ENCODE measurements at regions not wholly inside any gene's neighbourhood (a gene's known extent, or its start where the extent isn't known, plus 50 kb on each side); places are given as distances from the start of the nearest gene placed in this dataset.
"Not testable (repeated sequence)": the region's sequence is repeated elsewhere in the genome, so short reads cannot be mapped to it uniquely, and the experiment has no call there.

DNA sequence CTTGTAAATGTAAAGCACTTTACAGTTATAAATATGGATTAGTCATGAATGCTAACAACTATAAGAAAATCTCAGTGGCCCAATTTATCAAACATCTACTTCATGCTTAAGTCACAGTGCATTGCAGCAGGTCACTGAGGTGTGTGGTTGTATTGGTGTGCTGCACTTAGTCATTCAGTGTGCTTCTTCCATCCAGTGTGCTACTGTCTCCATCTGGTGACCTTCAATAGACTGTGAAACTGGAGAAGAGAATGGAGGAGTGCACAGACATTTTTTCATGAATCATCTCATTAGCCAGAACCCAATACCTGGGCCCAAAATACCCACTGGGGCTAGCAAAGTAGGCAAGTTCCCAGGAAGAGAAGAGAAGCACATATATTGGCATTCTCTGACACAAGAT lies 199.6 kb downstream of the SHOX2 start:
- no peaks in the 10 kb centered on the region for H3K4me1 ChIP-seq (ENCODE audit: control insufficient read depth, extremely low read depth, insufficient read depth, low read length)
- FAIRE-seq (no peak), DNase-seq (ENCODE audit: low read depth, low spot score) (no peak)
- H3K27me3 ChIP-seq (ENCODE audit: control insufficient read depth, extremely low read depth, insufficient read depth, low read length), result no peaks in the 10 kb centered on the region
- no peaks in the 10 kb centered on the region for H3K79me2 ChIP-seq (ENCODE audit: control insufficient read depth, insufficient read depth, low read length)
- no peak overlapping the region for H3K9ac ChIP-seq (ENCODE audit: control insufficient read depth, extremely low read depth, insufficient read depth, low read length)
- no peaks in the 10 kb centered on the region for H3K36me3 ChIP-seq (ENCODE audit: control insufficient read depth in 2 of 2, extremely low read depth in 1 of 2, insufficient read depth in 2 of 2, low read length in 2 of 2)
- H3K4me2 ChIP-seq (ENCODE audit: control insufficient read depth, extremely low read depth, insufficient read depth, low read depth, low read length), result no peak overlapping the region
- no peaks in the 10 kb centered on the region for H3K9me3 ChIP-seq (ENCODE audit: control insufficient read depth, low read depth, low read length)
- dilution Hi-C loops (cut with MboI; ENCODE audit: extremely low pct_ligation_motif_present, low sequenced_read_pairs), result no loop called here
- H2AFZ ChIP-seq (ENCODE audit: control insufficient read depth, low read length), result no peak overlapping the region
- TF ChIP-seq EZH2 (IDR thresholded peaks at IDR 0.05; ENCODE audit: low read length) (no peak), CTCF (optimal IDR thresholded peaks at IDR 0.05 in 1 of 3, IDR thresholded peaks at IDR 0.05 in 1 of 3, conservative IDR thresholded peaks at IDR 0.05 in 1 of 3; ENCODE audit: extremely low read depth in 1 of 3, insufficient read depth in 2 of 3, low read length in 3 of 3) (peak in 1 of 3 experiments; percentile 23)
- no peak overlapping the region for H3K4me3 ChIP-seq (ENCODE audit: control insufficient read depth in 2 of 3, extremely low read depth in 1 of 3, insufficient read depth in 2 of 3, low read depth in 1 of 3, low read length in 3 of 3)
- H4K20me1 ChIP-seq (ENCODE audit: control insufficient read depth, extremely low read depth, insufficient read depth, low read length), result no peaks in the 10 kb centered on the region
- H3K27ac ChIP-seq (ENCODE audit: control insufficient read depth, insufficient read depth, low read length), result no peak overlapping the region
- H3K9me1 ChIP-seq (ENCODE audit: control insufficient read depth, extremely low read depth, insufficient read depth, low read length), result no peaks in the 10 kb centered on the region

GRCh38 chr3:157905885-157906284 lies 200.3 kb downstream of the SHOX2 start:
- Histone ChIP-seq H3K4me3 (ENCODE audit: control insufficient read depth in 2 of 3, extremely low read depth in 1 of 3, insufficient read depth in 2 of 3, low read depth in 1 of 3, low read length in 3 of 3) (no peak overlapping the region), H4K20me1 (ENCODE audit: control insufficient read depth, extremely low read depth, insufficient read depth, low read length) (no peaks in the 10 kb centered on the region), H3K9me1 (ENCODE audit: control insufficient read depth, extremely low read depth, insufficient read depth, low read length) (no peaks in the 10 kb centered on the region), H3K36me3 (ENCODE audit: control insufficient read depth in 2 of 2, extremely low read depth in 1 of 2, insufficient read depth in 2 of 2, low read length in 2 of 2) (no peaks in the 10 kb centered on the region), H3K27me3 (ENCODE audit: control insufficient read depth, extremely low read depth, insufficient read depth, low read length) (no peaks in the 10 kb centered on the region), H3K4me1 (ENCODE audit: control insufficient read depth, extremely low read depth, insufficient read depth, low read length) (no peaks in the 10 kb centered on the region), H3K9me3 (ENCODE audit: control insufficient read depth, low read depth, low read length) (no peaks in the 10 kb centered on the region), H3K9ac (ENCODE audit: control insufficient read depth, extremely low read depth, insufficient read depth, low read length) (no peak overlapping the region), H2AFZ (ENCODE audit: control insufficient read depth, low read length) (no peak overlapping the region), H3K27ac (ENCODE audit: control insufficient read depth, insufficient read depth, low read length) (no peak overlapping the region), H3K4me2 (ENCODE audit: control insufficient read depth, extremely low read depth, insufficient read depth, low read depth, low read length) (no peak overlapping the region), H3K79me2 (ENCODE audit: control insufficient read depth, insufficient read depth, low read length) (no peaks in the 10 kb centered on the region)
- DNase-seq (ENCODE audit: low read depth, low spot score), result no peak
- TF ChIP-seq EZH2 (IDR thresholded peaks at IDR 0.05; ENCODE audit: low read length) (no peak), CTCF (optimal IDR thresholded peaks at IDR 0.05 in 1 of 3, IDR thresholded peaks at IDR 0.05 in 1 of 3, conservative IDR thresholded peaks at IDR 0.05 in 1 of 3; ENCODE audit: extremely low read depth in 1 of 3, insufficient read depth in 2 of 3, low read length in 3 of 3) (no peak)
- no peak for FAIRE-seq
- dilution Hi-C loops (cut with MboI; ENCODE audit: extremely low pct_ligation_motif_present, low sequenced_read_pairs), result no loop called here

DNA sequence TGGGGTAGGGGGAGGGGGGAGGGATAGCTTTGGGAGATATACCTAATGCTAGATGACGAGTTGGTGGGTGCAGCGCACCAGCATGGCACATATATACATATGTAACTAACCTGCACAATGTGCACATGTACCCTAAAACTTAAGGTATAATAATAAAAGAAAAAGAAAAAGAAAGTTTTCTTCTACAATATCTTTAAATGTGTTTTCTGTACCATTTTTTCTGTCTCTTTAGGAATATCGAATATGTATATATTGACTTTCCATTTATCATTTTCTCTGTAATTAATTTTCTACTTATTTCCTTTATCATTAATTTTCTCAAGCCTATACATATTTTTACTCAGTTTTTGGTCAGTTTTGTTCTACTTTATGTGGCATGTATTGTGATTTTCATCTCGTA lies 203.5 kb downstream of the SHOX2 start:
- DNase-seq (ENCODE audit: low read depth, low spot score); H3K79me2 ChIP-seq (ENCODE audit: control insufficient read depth, insufficient read depth, low read length); H3K9me1 ChIP-seq (ENCODE audit: control insufficient read depth, extremely low read depth, insufficient read depth, low read length); H3K27me3 ChIP-seq (ENCODE audit: control insufficient read depth, extremely low read depth, insufficient read depth, low read length); FAIRE-seq; H4K20me1 ChIP-seq (ENCODE audit: control insufficient read depth, extremely low read depth, insufficient read depth, low read length); H3K36me3 ChIP-seq (ENCODE audit: control insufficient read depth in 2 of 2, extremely low read depth in 1 of 2, insufficient read depth in 2 of 2, low read length in 2 of 2); H3K9ac ChIP-seq (ENCODE audit: control insufficient read depth, extremely low read depth, insufficient read depth, low read length); H2AFZ ChIP-seq (ENCODE audit: control insufficient read depth, low read length); H3K27ac ChIP-seq (ENCODE audit: control insufficient read depth, insufficient read depth, low read length); H3K9me3 ChIP-seq (ENCODE audit: control insufficient read depth, low read depth, low read length); H3K4me2 ChIP-seq (ENCODE audit: control insufficient read depth, extremely low read depth, insufficient read depth, low read depth, low read length); H3K4me3 ChIP-seq (ENCODE audit: control insufficient read depth in 2 of 3, extremely low read depth in 1 of 3, insufficient read depth in 2 of 3, low read depth in 1 of 3, low read length in 3 of 3); dilution Hi-C loops (cut with MboI; ENCODE audit: extremely low pct_ligation_motif_present, low sequenced_read_pairs); H3K4me1 ChIP-seq (ENCODE audit: control insufficient read depth, extremely low read depth, insufficient read depth, low read length): not testable (repeated sequence)
